ENCODE measurements at regions not wholly inside any gene's neighbourhood (a gene's known extent, or its start where the extent isn't known, plus 50 kb on each side); places are given as distances from the start of the nearest gene placed in this dataset.

DNA sequence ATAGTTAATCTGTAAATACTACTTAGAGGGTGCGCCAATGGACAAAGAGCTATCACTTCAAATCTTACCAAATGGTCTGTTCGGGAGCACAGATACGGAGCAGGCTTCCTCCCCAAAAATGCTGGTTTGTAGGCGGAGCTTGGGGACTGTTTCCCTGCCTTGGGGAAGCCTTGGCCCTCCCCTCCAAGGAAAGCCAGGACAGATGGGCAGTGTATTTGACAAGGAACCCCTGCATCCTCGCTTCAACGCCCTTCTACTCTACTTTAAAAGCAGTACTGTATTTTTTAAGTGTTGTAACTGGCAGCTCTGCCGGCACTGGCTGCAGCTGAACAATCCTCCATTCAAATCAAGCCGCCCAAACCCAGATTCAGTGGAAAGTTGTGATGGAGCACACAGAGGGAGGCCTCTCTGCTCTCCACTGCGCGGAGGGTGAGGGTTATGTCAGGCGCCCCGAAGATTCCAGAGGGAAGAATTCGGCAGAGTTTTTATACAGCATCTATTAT is 83.1 kb upstream of the FNDC3B start:
- no peak for DNase-seq (ENCODE audit: low read depth in 2 of 2)

DNA sequence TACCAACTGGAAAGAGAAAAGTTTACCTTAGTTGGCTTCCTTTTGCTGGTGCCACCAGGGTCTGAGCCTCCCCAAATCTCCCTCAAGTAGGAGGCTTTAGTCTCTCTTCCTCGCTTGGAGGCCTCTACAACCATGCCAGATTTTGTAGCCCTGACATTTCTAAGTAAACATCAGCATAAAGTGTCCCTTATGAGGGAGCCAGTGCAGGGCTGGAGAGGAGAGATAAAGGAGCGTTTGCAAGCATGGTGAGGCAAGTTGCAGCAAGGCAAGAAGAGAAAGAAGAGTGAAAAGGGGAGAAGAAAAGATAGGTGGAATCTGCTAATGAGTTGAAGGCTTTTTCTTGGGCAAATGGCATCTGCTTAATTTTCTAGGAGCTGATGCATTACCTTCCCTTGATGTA is 82.7 kb upstream of the FNDC3B start:
- no peak for DNase-seq (ENCODE audit: low read depth in 2 of 2)

DNA sequence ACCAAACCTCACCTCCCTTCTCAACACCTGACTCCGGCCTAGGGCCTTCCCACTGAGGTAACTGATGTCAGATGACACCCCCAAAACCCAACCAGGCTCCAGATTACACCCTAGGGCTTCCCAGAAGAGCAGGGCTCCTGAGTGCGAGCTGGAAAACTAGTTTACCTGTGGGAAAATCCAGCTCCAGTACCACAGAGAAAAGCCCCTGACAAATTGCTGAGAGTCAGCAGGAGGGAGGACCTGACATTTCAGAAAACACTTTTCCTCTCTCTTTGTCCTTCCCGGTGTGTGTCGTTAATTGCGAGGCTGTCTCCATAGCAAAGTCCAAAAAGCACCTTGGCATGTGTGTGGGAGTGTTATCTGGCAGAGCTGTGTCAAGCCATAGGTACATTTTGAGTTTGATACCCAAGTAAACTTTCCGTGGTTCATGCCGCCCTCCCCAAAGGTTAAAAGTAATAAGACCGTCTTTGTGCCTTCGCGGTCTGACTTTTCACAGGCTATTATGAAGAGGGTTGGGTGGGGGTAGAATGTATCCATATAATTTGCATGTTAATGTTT is 79.8 kb upstream of the FNDC3B start:
- peak in 1 of 2 donors; percentile 27 for DNase-seq (ENCODE audit: low read depth in 2 of 2)

DNA sequence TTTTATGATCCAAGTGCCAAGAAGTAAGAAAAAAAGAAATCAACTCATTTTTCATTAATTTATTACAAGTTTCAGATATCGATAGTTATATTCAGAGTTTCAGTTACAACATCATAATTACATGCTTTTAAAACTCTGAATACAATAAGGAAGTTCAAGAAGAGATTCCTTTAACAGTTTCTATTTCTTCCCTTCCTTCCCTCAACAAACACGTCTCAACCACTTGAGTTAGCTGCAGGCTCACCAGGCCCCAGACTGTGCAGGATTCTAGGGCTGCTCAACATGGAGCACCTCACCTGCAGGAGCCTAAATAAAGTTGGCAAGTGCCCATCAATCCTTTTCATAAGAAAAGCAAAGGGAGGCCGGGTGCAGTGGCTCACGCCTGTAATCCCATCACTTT is 79.2 kb upstream of the FNDC3B start:
- no peak for DNase-seq (ENCODE audit: low read depth in 2 of 2)

DNA sequence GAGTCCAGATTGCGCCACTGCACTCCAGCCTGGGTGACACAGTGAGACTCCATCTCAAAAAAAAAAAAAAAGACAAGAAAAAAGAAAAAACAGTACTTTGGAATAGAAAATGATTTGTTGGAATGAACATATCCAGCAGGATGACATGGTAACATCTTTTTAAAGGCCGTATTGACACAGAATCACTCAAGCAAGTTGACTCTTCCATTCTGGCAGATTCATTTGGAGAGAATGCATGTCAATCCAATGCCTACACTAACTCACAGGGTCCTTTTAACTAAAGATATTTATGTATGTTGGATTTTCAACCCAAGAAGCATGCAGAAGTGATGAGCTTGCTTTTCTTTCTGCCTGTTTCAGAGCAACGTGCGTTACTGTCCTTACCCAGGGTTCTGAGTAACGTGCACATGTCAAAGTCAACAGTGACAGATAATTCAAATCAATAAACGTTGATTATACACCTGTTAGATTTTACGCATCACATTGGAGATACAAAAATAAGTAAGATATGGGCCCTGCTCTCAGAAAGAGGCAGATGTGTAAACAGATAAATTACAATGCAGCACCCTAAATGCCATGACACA is 77.1 kb upstream of the FNDC3B start:
- DNase-seq (ENCODE audit: low read depth in 2 of 2), result no peak

DNA sequence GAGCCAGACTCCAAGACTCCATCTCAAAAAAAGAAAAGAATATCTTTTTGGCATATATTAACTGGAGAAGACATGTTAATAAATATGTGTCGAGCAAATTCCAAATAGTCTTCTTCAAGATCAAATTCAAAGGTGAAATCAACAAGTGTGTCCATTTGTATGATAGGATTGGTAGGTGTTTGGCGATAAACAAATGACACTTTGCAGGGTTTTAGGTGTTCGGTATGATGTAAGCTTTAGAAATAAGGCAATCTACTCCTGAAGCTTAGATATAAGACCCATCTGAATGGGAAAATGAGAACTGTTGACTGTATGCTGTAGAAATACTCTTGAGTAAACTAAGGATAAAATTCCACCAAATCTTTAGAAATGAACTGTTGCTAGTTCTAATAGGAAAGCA is 75.8 kb upstream of the FNDC3B start:
- DNase-seq (ENCODE audit: low read depth in 2 of 2), result no peak

DNA sequence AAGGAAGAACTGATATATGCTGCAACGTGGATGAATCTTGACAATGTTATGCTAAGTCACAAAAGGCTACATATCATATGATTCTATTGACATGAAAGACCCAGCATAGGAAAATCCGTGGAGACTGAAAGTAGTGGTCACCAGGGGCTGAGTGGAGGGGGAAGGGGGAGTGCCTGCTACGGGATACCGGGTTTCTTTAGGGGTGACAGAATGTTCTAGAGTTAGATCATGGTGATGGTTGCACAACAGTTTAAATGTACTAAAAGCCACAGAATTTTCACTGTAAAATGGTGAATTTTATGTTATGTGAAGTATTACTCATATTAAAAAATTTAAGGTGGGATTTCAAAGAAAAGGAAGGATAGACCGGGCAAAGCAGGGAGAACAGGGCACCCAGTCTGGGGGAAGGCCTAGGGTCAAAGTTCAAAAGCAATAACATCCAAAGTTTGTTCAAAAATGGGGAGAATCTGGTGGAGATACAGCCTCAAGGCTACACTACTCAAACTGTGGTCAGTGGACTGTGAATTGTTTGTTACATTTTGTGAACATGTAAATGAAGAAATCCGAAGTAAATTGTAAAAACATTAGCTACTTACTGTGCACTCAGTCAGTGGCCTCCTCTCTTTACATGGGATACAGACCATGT is 74.2 kb upstream of the FNDC3B start:
- no peak for DNase-seq (ENCODE audit: low read depth in 2 of 2)

DNA sequence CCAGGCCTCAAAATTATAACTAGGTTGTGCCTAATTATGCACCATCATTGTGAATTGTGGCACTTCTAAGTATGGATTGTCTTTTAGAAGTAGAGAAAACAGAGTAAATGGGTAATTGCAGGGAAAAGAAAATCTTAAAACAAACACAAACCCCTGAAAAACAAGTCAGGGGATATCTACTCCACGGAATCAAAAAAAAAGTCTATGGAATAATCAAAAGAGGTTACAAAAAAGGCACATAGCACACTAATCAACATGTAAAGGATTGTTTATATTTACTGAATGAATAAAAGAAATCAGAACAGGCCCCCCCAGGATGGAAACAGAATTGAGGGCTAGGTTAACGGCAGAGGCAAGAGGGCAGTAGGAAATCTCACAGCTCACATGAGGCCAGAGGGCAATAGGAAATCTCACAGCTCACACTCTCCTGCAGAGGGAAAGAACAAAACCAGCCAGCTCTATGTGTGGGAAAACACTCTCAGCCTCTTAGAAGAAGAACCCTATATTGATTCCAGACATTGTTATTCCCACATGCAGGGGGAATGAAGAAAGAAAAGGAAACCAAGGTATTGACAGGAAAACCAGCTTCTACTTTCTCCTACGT is 72.7 kb upstream of the FNDC3B start:
- DNase-seq (ENCODE audit: low read depth in 2 of 2), result no peak

DNA sequence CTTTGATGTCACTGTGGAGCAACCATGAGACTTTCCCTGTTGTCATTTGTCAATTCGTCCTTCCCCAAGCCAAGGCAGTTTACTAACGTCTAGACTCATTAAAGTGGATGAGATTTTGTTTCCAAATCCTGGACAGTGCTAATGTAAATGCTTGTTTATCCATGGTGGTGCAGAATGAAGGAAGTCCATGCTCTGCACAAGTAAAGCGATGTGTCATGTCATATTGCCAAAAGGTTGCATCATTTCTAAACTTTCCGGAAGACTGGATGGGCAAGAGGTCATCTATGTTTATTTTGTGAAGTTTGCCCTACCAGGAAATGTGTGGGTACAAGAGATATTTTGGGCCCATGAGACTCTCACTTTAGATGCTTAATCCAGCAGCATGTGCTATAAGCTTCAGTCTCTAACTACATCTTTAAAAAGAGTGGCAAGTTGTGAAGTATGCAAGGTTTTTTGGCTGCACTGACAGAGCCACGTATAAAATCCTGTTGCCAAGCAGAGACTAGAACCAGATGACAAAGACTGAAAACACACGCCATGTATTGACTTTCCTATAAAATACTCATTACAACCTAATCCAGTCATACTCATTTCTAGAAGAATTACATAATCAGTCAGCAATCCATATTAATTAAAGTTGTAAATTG is 72.1 kb upstream of the FNDC3B start:
- DNase-seq (ENCODE audit: low read depth in 2 of 2), result no peak

DNA sequence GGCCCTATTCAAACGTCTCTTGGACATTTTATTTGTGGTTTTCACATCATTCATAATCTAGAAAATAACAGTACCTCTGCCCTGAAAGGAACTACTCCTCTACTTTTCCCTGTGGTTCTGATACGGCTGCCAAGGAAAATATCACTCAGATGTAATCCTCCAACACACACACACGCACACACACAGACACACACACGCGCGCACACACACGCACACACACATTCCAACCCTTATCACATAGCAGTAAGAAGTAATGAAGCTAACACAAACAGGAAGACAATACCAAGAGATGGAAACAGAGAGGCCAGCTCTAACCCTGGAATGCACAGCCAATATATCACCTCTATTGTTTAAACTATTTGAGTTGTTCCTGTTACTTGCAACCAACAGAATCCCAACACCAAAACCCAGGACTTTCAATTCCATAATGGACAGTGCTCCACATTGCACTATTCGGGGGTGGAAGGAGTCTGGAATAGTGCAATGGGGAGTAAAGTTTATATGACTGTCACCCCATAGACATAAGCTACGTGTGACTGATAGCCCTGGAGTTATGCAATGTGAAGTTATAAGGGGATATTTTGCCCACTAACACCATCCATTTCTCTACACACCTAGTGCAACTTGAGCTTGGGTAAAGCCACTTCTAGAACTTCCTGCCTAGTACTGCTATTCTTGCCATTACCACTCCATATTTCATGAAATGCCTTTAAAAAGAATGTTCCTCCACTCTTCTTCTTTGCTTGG is 71.3 kb upstream of the FNDC3B start:
- DNase-seq (ENCODE audit: low read depth in 2 of 2), result no peak

DNA sequence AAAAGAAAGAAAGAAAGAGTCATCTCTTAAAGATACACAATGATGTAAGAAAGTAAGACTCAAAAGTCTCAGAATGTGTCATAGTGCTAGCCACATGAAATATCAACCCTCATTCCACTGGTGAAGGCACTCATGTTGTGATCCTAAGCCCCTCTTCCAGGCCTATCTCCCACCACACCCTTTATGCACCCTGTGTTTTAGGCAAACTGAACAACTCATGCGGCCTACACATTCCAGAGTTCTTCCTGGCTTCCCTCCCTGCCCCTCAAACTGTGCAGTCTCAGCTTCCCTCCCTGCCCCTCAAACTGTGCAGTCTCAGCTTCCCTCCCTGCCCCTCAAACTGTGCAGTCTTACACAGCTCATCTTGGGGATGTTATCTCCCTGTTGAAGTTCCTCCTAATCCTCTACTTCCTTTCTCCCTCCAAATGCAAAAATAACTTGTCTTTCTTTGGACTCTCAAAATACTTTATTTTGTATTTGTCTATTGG is 69.0 kb upstream of the FNDC3B start:
- no peak for DNase-seq (ENCODE audit: low read depth in 2 of 2)

DNA sequence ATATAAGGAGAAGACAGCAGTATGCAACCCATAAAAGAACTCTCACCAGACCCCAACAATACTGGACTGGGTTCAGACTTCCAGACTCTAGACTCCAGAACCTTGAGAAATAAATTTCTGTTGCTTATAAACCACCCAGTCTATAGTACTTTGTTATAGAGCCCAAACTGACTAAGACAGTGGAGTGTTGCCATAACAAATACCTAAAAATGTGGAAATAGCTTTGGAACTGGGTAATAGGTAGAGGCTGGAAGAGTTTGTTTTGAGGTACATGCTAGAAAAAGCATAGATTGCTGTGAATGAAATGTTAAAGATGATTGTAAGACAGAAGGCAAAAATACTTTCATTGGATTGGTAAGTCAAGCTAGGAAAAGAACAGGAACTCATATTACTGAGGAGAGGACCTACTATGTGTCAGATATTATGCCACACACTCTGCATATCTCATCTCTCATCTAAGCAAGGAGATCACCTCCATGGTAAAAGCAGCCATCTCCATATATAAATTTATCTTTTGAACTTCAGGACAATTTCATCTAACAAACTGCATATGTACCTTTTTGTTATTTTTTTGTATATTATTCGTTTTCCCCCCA is 67.4 kb upstream of the FNDC3B start:
- DNase-seq (ENCODE audit: low read depth in 2 of 2), result no peak

DNA sequence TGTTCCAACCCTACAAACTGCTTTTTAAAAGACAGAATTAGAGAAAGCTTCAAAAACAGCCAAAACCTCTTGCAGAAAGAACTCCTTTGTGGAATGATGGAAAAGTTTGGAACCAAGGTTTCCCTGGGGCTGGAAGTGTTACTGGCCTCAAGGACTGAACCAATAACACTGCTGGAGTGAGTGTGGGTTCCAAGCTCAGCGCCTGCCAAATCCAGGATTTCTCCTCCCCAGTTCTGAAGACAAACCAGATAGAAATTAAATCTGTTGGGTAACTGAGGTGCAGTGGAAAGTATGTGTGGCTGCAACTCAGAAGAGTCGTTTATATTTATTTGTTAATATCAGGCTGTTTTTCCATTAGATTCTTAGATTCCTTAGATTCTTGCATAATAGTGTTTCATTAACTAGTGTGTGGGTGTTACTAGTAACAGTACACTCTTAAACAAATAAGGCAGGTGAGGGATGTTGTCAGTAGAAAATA is 66.5 kb upstream of the FNDC3B start:
- DNase-seq (ENCODE audit: low read depth in 2 of 2), result no peak

DNA sequence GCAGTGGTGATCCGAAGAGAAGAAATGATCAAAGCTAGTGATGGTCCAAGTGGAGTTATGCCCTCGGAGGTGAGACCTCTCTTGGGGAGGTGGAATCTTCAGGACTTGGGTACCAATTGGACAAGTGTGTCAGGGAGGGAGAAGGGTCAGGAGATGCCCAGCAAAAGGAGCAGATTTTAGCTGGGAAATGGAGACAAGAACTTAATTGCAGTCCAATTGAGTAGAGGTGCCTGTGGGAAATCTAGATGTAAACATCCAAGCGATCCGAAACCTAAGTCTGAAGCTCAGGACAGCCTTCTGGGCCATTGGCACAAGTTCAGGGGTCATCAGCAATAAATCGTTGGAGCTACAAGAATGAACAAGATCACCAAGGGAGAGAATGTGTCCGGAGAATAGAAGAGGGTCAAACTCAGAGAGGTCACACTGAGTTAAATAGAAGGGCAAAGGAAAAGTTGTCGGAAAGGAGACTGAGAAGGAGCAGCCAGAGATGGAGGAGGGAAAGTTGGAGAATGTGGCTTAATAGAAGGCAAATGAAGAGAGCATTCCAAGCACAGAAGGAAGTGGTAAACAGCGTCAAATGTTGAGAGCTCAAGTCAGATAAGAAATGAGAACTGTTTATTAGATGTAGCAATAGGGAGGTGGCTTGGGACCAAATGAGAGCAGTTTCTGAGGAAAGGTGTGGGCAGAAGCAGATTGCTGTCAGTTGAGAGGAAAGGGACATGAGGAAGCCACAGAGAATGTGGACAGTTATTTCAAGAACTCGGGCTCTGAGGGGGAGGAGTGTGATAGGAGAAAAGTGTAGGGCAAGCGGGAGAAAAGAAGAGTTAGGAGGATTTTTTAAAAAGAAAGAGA is 64.2 kb upstream of the FNDC3B start:
- no peak for DNase-seq (ENCODE audit: low read depth in 2 of 2)

DNA sequence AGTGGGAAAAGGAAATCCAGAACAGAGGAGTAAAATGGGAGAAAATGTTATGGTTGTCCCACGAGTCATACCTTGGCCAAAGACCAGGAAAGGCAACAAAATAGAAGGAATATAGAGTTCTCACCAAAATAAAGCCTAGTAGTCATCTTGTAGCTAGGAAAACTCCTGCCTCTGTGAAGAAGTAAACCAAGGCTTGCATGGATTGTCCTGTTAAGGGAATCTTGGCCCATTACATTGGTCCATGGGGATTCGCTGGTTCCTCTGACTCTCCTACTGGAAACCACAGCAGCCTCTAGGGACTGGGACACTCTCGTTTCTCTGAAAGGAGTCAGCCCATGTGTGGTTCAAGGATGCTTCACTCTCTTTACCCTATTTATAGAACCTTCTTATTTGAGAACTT is 62.9 kb upstream of the FNDC3B start:
- no peak for DNase-seq (ENCODE audit: low read depth in 2 of 2)

DNA sequence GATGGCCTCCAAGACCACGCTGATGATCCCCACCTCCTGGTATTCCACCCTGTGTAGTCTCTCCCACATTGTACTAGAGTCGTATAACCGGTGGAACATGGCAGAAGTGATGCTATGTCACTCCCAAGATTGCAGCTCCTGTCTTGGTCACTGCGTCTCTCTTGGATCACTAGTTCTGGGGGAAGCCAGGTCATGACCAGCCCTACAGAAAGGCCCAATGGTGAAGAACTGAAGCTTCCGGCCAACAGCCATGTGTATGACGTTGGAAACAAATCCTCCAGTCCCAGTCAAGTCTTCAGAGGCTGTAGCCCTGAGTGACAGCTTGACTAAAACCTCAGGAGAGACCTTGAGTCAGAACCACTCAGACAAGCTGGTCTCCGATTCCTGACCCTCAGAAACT is 61.9 kb upstream of the FNDC3B start:
- DNase-seq (ENCODE audit: low read depth in 2 of 2), result no peak

DNA sequence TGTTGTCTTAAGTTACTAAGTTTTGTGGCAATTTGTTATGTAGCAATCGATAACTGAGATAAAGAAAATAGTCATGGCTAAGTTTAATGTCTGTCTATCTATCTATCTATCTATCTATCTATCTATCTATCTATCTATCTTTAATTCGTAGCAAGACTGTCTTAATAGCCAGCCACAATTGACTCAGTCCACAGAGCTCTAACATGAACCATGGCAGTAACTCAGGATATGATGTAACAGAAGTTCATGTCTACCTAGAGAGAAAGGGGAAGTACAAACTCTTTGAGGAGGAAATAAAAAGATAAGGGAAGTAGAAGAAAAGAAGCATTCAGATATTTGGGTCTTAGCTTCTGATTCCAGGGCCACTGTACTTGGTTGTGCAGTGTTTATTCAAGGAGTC is 61.5 kb upstream of the FNDC3B start:
- DNase-seq (ENCODE audit: low read depth in 2 of 2), result no peak

DNA sequence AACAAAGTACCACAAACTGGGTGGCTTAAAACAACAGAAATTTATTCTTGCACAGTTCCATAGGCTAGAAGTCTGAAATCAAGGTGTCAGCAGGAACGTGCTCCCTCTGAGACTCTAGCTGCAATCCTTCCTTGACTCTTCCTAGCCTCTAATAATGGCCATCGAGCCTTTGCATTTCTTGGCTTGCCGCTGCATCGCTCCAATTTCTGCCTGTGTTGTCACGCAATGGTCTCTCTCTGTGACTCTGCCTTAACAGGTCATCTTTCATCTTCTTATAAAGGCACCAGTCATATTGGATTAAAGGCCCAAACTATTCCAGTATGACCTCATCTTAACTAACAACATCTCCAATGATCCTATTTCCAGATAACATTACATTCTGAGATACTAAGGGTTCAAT is 61.0 kb upstream of the FNDC3B start:
- no peak for DNase-seq (ENCODE audit: low read depth in 2 of 2)

DNA sequence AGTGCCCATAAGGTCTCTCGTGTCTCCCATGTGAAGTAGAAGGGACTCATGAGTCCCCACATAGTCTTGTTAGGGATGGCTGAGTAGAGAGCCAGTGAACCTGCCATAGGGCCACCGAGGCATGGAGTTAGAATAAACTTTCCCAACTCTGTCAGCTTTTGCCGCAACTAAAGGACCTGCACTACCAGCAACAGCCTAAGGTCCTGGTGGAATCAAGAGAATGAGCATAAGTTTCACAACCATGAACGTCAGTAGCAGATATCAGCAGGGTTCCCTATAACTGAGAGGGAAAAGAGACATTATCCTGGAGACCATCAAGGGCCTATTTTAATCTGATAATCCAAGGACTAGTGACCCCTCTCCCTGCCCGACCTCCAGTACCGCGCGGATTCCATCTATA is 60.3 kb upstream of the FNDC3B start:
- DNase-seq (ENCODE audit: low read depth in 2 of 2), result no peak

DNA sequence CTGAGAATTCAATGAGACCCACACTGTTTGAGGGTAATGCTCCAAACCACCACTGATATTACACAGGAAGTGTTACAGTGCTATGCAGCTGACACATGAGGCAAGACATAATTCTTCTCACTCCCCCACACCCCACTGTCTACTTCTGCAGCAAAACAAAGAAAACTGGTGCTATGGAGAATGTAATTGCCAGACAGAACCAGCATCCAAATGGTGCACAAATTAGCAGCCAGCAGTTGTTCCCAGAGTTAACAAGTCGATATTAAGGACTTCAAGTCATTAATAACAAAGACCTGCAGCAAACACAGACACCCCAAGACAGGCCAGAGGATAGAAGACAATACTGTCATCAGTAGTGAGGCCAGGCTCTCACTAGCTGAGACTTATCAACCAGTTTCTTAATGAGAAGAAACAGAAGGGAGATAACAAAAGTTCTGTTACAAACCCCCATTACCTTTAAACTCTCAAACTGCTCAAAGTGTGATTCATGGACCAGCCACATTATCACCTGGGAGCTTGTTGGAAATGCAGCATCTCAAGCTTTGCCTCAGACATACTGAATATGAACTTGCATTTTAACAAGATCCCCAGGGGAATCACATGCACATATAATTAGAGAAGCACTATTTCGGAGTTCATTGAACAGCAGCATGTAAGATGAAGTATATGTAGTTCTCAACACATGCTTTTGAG is 58.7 kb upstream of the FNDC3B start:
- DNase-seq (ENCODE audit: low read depth in 2 of 2), result no peak
